Endodermal cell (in vitro differentiated cells): ENCODE measurements at regions not wholly inside any gene's neighbourhood (a gene's known extent, or its start where the extent isn't known, plus 50 kb on each side); places are given as distances from the start of the nearest gene placed in this dataset.

Source experiments
- DNase-seq: peaks from one replicate; pipeline ENCODE4 v3.0.0-alpha.2; 2017
- H3K27ac ChIP-seq: 2 replicates; pipeline ENCODE4 v1.5.1; 2013; ENCODE audit warnings: mild to moderate bottlenecking, low read depth, low read length, moderate library complexity
- H3K27me3 ChIP-seq: 2 replicates; pipeline ENCODE4 v1.6.1; 2013; ENCODE audit warnings: mild to moderate bottlenecking, low read length, moderate library complexity; ENCODE audit not compliant: insufficient read depth, control insufficient read depth, poor library complexity, severe bottlenecking
- H3K36me3 ChIP-seq: 2 replicates; pipeline ENCODE4 v1.7.0; 2013; ENCODE audit warnings: mild to moderate bottlenecking, low read length, moderate library complexity; ENCODE audit not compliant: control insufficient read depth, insufficient read depth
- H3K4me1 ChIP-seq: one replicate; pipeline ENCODE4 v1.7.0; 2013; ENCODE audit warnings: low read length; ENCODE audit not compliant: control insufficient read depth, insufficient read depth
- H3K4me3 ChIP-seq: 2 replicates; pipeline ENCODE4 v1.5.1; 2013; ENCODE audit warnings: mild to moderate bottlenecking, low read length, moderate library complexity
- H3K9ac ChIP-seq: 2 replicates; pipeline ENCODE4 v1.6.1; 2013; ENCODE audit warnings: mild to moderate bottlenecking, low read length, moderate library complexity; ENCODE audit not compliant: poor library complexity, severe bottlenecking; ENCODE audit errors: extremely low read depth
- H3K9me3 ChIP-seq: 2 replicates; pipeline ENCODE4 v1.6.1; 2013; ENCODE audit warnings: mild to moderate bottlenecking, low read length, moderate library complexity; ENCODE audit not compliant: control insufficient read depth
- H3K27ac Mint-ChIP-seq: 2 replicates; pipeline ENCODE4 v1.8.0; 2020; ENCODE audit warnings: mixed read lengths
- H3K27me3 Mint-ChIP-seq: 2 replicates; pipeline ENCODE4 v1.8.0; 2021; ENCODE audit warnings: mild to moderate bottlenecking, mixed read lengths; ENCODE audit not compliant: insufficient read depth
- H3K36me3 Mint-ChIP-seq: 2 replicates; pipeline ENCODE4 v1.8.0; 2020; ENCODE audit warnings: low read depth, mixed read lengths
- H3K4me1 Mint-ChIP-seq: 2 replicates; pipeline ENCODE4 v1.8.0; 2020; ENCODE audit warnings: mixed read lengths
- H3K4me3 Mint-ChIP-seq: 2 replicates; pipeline ENCODE4 v1.8.0; 2020; ENCODE audit warnings: mild to moderate bottlenecking, moderate library complexity, mixed read lengths
- H3K9me3 Mint-ChIP-seq: 2 replicates; pipeline ENCODE4 v1.8.0; 2020; ENCODE audit warnings: mild to moderate bottlenecking, mixed read lengths
- WGBS, 2 experiments: methylation state at CpG; one replicate each; pipeline versions ENCODE4 v1.1.5 to v1.1.7; 2013; ENCODE audit warnings: missing lambda C conversion rate in 2 of 2, mixed read lengths in 1 of 2; ENCODE audit not compliant: insufficient coverage in 1 of 2, insufficient read length in 1 of 2; 5-methylcytosine and 5-hydroxymethylcytosine counted together
- TF ChIP-seq, protein P1 (sequence below): fragments of 200-600 bp; sonication (generic); conservative IDR thresholded peaks from 2 replicates; pipeline ENCODE4 v1.5.0; 2021; ENCODE audit warnings: antibody characterized with exemption, mild to moderate bottlenecking

DNA sequence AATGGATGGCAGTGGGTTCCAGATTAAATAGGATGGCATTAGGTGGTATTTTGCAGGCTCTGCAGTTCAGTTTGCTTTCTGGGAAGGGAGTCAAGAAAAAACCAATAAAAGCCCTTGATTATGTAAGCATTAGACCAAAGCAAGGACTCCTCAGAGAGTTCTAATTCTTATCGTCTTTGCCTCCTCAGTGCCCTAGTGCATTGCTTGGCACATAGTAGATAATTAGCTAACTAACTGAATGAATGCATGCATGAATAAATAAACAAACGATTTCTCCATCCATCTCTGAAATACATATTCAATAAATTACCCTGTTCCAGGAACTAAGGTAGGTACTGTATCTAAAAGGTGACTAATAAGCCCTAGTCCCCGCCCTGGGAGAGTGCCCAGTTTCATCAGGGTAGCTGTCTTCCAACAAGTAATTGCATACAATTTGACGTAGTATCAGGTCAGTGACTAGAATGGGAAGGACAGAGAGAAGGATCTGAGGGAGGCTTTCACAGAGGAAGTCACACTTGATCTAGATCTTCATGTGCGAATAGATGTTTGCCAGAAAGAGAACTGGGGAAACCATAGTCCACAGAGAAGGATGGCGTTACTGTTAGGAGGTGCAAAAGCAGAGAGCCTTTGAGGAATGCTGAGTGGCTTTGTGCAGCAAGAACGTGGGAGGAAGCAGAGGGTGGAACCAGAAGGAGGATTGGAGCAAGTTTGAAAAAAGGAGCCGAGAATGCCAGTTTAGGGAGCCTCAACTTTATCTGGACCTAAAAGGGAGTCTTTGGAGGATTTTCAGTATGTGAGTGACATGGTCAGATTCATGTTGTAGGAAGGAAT lies 111.4 kb downstream of the TBX19 start:
- H3K9me3 ChIP-seq, result no peaks in the 10 kb centered on the region
- no peak overlapping the region for H3K4me3 ChIP-seq
- H3K9ac ChIP-seq, result no peak overlapping the region
- DNase-seq, result peak; percentile 35
- Mint-ChIP-seq H3K36me3 (peaks cover 3% of the 10 kb centered on the region), H3K27me3 (peaks cover under 1% of the 10 kb centered on the region), H3K4me1 (peaks cover 15% of the 10 kb centered on the region), H3K4me3 (no peak overlapping the region), H3K9me3 (no peaks in the 10 kb centered on the region), H3K27ac (no peak overlapping the region)
- no peaks in the 10 kb centered on the region for H3K4me1 ChIP-seq
- H3K27me3 ChIP-seq, result no peaks in the 10 kb centered on the region
- 86 to 89% methylated on average over 6 to 8 of the region's 8 CpGs for WGBS, 2 experiments
- TF ChIP-seq, protein P1, sequence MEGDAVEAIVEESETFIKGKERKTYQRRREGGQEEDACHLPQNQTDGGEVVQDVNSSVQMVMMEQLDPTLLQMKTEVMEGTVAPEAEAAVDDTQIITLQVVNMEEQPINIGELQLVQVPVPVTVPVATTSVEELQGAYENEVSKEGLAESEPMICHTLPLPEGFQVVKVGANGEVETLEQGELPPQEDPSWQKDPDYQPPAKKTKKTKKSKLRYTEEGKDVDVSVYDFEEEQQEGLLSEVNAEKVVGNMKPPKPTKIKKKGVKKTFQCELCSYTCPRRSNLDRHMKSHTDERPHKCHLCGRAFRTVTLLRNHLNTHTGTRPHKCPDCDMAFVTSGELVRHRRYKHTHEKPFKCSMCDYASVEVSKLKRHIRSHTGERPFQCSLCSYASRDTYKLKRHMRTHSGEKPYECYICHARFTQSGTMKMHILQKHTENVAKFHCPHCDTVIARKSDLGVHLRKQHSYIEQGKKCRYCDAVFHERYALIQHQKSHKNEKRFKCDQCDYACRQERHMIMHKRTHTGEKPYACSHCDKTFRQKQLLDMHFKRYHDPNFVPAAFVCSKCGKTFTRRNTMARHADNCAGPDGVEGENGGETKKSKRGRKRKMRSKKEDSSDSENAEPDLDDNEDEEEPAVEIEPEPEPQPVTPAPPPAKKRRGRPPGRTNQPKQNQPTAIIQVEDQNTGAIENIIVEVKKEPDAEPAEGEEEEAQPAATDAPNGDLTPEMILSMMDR, result no peak
- no peak overlapping the region for H3K27ac ChIP-seq
- H3K36me3 ChIP-seq, result no peaks in the 10 kb centered on the region

DNA sequence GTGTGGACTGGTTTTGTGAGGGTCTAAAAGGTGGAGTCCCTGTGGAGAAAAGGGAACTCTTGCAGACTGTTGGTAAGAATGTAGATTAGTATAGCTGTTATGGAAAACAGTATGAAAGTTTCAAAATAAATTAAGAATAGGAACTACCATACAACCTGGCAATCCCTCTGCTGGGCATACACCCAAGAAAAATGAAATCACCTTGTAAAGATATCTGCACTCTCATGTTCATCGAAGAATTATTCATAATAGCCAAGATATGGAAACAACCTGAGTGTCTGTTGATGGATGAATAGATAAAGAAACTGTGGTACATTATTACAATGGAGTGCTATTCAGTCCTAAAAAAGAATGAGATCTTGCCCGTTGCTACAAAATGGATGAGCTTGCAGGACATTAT lies 109.6 kb downstream of the TBX19 start:
- Histone ChIP-seq H3K4me3 (no peak overlapping the region), H3K27me3 (no peaks in the 10 kb centered on the region), H3K36me3 (no peaks in the 10 kb centered on the region), H3K27ac (no peak overlapping the region), H3K4me1 (no peaks in the 10 kb centered on the region), H3K9ac (no peak overlapping the region), H3K9me3 (no peaks in the 10 kb centered on the region)
- H3K9me3 Mint-ChIP-seq, result no peaks in the 10 kb centered on the region
- no peak overlapping the region for H3K4me3 Mint-ChIP-seq
- H3K27me3 Mint-ChIP-seq, result peaks cover 6% of the 10 kb centered on the region
- no peak for DNase-seq
- H3K27ac Mint-ChIP-seq, result no peak overlapping the region
- H3K4me1 Mint-ChIP-seq, result peaks cover 18% of the 10 kb centered on the region
- peaks cover 3% of the 10 kb centered on the region for H3K36me3 Mint-ChIP-seq
- TF ChIP-seq, protein P1, result no peak
- WGBS, 2 experiments, result 95% methylated on average over 2 of the region's 2 CpGs; no CpG with 5 or more reads in 1 of the 2 experiments

DNA sequence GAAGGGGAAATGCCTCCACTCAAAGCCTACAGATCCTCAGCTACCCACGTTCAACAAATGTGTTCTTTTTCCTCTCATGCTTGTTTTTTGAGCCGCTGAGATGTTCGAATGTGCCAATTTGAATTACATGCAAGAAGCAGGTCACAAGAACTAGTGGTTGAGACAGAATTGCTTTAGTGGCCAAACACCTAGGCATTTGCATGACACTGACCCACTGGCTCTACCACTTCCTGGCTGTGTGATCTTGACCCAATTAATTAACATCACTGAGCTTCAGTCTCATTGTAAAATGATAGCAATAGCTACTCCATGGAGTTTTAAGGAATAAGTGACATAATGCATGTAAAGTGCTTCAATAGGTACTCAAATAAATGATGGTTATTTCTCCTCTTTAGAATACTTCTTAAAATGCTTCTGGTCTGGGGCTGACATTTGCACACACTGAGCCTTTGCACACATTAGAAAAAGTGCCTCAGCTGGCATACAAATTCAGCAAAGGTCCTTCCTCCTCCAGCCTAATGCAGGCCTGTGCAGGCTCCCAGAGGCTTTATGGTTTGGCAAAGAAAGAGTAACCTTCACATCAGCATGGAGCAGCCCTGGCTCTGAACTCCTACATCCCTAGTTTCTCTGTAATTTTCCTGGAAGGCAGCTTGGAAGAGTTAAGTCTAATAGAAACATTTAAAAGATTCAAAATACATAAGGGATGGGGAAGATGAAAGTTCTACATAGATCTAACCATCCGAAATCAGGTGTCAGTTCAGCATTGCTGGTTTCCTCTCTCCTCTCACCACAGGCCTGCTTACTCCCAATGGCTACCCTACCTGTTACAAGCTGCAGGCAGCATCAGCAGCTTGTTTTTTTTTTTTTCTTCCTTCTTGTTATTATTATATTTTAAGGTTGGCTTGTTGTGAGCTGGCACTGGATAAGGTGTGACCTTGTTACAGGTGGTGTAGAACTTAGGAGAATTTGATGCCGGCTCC lies 107.4 kb downstream of the TBX19 start:
- TF ChIP-seq, protein P1, result no peak
- no peak overlapping the region for H3K9ac ChIP-seq
- no peaks in the 10 kb centered on the region for H3K27me3 ChIP-seq
- no peaks in the 10 kb centered on the region for H3K9me3 ChIP-seq
- peak; percentile 55 for DNase-seq
- Mint-ChIP-seq H3K27ac (peak overlapping the region; percentile 85), H3K27me3 (peaks cover 6% of the 10 kb centered on the region), H3K9me3 (no peaks in the 10 kb centered on the region), H3K4me3 (peak overlapping the region; percentile 44), H3K4me1 (peaks cover 18% of the 10 kb centered on the region), H3K36me3 (no peaks in the 10 kb centered on the region)
- H3K36me3 ChIP-seq, result no peaks in the 10 kb centered on the region
- H3K4me1 ChIP-seq, result no peaks in the 10 kb centered on the region
- no peak overlapping the region for H3K27ac ChIP-seq
- WGBS, 2 experiments, result 75 to 94% methylated on average over 3 to 5 of the region's 5 CpGs
- H3K4me3 ChIP-seq, result no peak overlapping the region
